ENCODE measurements at regions not wholly inside any gene's neighbourhood (a gene's known extent, or its start where the extent isn't known, plus 50 kb on each side); places are given as distances from the start of the nearest gene placed in this dataset.

- TF ChIP-seq CTBP1 (IDR thresholded peaks at IDR 0.05; ENCODE audit: borderline replicate concordance) (no peak), TARDBP (IDR thresholded peaks at IDR 0.05) (no peak), FOXM1 (IDR thresholded peaks at IDR 0.05; ENCODE audit: borderline replicate concordance) (no peak), BHLHE40 (IDR thresholded peaks at IDR 0.05; ENCODE audit: borderline replicate concordance) (no peak)
- CTCF ChIA-PET: no interaction called here
- no peak for DNase-seq (ENCODE audit: extremely low spot score)
- POLR2A ChIA-PET: no interaction called here
These were observed 90.7 kb upstream of the TBX3 start for GRCh38 chr12:114774699-114775098.

- TF ChIP-seq SUZ12 (IDR thresholded peaks at IDR 0.05) (no peak), SP1 (IDR thresholded peaks at IDR 0.05) (no peak)
- POLR2A ChIA-PET: no interaction called here
- CTCF ChIA-PET: no interaction called here
- DNase-seq (ENCODE audit: extremely low spot score): no peak
These were observed 90.2 kb upstream of the TBX3 start for GRCh38 chr12:114774197-114774596.

GRCh38 chr12:114770323-114770722 is 86.3 kb upstream of the TBX3 start:
- no peak for DNase-seq (ENCODE audit: extremely low spot score)
- TF ChIP-seq HDGF (IDR thresholded peaks at IDR 0.05; ENCODE audit: borderline replicate concordance) (no peak), ELF4 (IDR thresholded peaks at IDR 0.05) (no peak), SP1 (IDR thresholded peaks at IDR 0.05) (no peak), TARDBP (IDR thresholded peaks at IDR 0.05) (no peak), FOXA1 (IDR thresholded peaks at IDR 0.05) (no peak), CTBP1 (IDR thresholded peaks at IDR 0.05; ENCODE audit: borderline replicate concordance) (no peak), ZNF384 (IDR thresholded peaks at IDR 0.05) (0 out of 2 replicates have a peak, but pooled peaks have one; percentile 16), PKNOX1 (IDR thresholded peaks at IDR 0.05) (no peak)
- CTCF ChIA-PET: interaction anchor here (0.9 to 1.2 kb wide), 2 partner anchors 23 to 87 kb away, joined by 4 read pairs; partner anchors contain the start of gene TBX3
- POLR2A ChIA-PET: no interaction called here

GRCh38 chr12:114769634-114770033 is 85.7 kb upstream of the TBX3 start:
- DNase-seq (ENCODE audit: extremely low spot score): no peak
- ChIA-PET POLR2A (no interaction called here), CTCF (interaction anchor here (1.2 kb wide), 1 partner anchor 86 kb away, joined by 4 read pairs; the partner anchor contains the start of gene TBX3)
- TF ChIP-seq ZNF384 (IDR thresholded peaks at IDR 0.05) (no peak), L3MBTL2 (conservative IDR thresholded peaks at IDR 0.05) (no peak), BHLHE40 (IDR thresholded peaks at IDR 0.05; ENCODE audit: borderline replicate concordance) (no peak), TARDBP (IDR thresholded peaks at IDR 0.05) (no peak), ELF4 (IDR thresholded peaks at IDR 0.05) (no peak), FOXM1 (IDR thresholded peaks at IDR 0.05; ENCODE audit: borderline replicate concordance) (no peak), LEF1 (IDR thresholded peaks at IDR 0.05; ENCODE audit: borderline replicate concordance) (no peak), FOXK2 (IDR thresholded peaks at IDR 0.05) (no peak), ARNT (IDR thresholded peaks at IDR 0.05) (no peak), CTBP1 (IDR thresholded peaks at IDR 0.05; ENCODE audit: borderline replicate concordance) (no peak), PKNOX1 (IDR thresholded peaks at IDR 0.05) (no peak), FOXA1 (IDR thresholded peaks at IDR 0.05) (no peak), SUZ12 (IDR thresholded peaks at IDR 0.05) (no peak), HDGF (IDR thresholded peaks at IDR 0.05; ENCODE audit: borderline replicate concordance) (no peak)

- ChIA-PET CTCF (no interaction called here), POLR2A (no interaction called here)
- no peak for DNase-seq (ENCODE audit: extremely low spot score)
- TF ChIP-seq ELF4 (IDR thresholded peaks at IDR 0.05): no peak
- TF ChIP-seq ZNF384 (IDR thresholded peaks at IDR 0.05): no peak
- TF ChIP-seq ARNT (IDR thresholded peaks at IDR 0.05): no peak
These were observed 84.1 kb upstream of the TBX3 start for GRCh38 chr12:114767906-114768722.

- ChIA-PET CTCF (no interaction called here), POLR2A (no interaction called here)
- no peak for DNase-seq (ENCODE audit: extremely low spot score)
- TF ChIP-seq FOXM1 (IDR thresholded peaks at IDR 0.05; ENCODE audit: borderline replicate concordance) (no peak), ZNF384 (IDR thresholded peaks at IDR 0.05) (no peak), ELF4 (IDR thresholded peaks at IDR 0.05) (no peak), L3MBTL2 (conservative IDR thresholded peaks at IDR 0.05) (no peak), FOXK2 (IDR thresholded peaks at IDR 0.05) (no peak), NFRKB (IDR thresholded peaks at IDR 0.05) (no peak)
These were observed 83.2 kb upstream of the TBX3 start for GRCh38 chr12:114767084-114767760.

- no peak for TF ChIP-seq FOXM1 (IDR thresholded peaks at IDR 0.05; ENCODE audit: borderline replicate concordance)
- TF ChIP-seq LEF1 (IDR thresholded peaks at IDR 0.05; ENCODE audit: borderline replicate concordance): no peak
- TF ChIP-seq BHLHE40 (IDR thresholded peaks at IDR 0.05; ENCODE audit: borderline replicate concordance): no peak
- TF ChIP-seq FOXK2 (IDR thresholded peaks at IDR 0.05): no peak
- TF ChIP-seq ELF4 (IDR thresholded peaks at IDR 0.05): no peak
- no peak for TF ChIP-seq SUZ12 (IDR thresholded peaks at IDR 0.05)
- TF ChIP-seq NFRKB (IDR thresholded peaks at IDR 0.05): no peak
- CTCF ChIA-PET: no interaction called here
- DNase-seq (ENCODE audit: extremely low spot score): no peak
- POLR2A ChIA-PET: no interaction called here
These were observed 82.2 kb upstream of the TBX3 start for GRCh38 chr12:114765960-114766691.
